Breast epithelium (tissue), 3 donors: ENCODE measurements at regions not wholly inside any gene's neighbourhood (a gene's known extent, or its start where the extent isn't known, plus 50 kb on each side); places are given as distances from the start of the nearest gene placed in this dataset.

Experiments used
- POLR2A ChIP-seq: fragments of 450-650 bp; IDR thresholded peaks from one replicate; pipeline ENCODE4 v1.6.1; 2016; ENCODE audit warnings: antibody characterized with exemption, mild to moderate bottlenecking, moderate library complexity
- POLR2AphosphoS5 ChIP-seq, 3 donors: sonication (generic); formaldehyde crosslinking; IDR thresholded peaks; one replicate each; pipeline ENCODE4 v1.6.1; 2017; ENCODE audit warnings: antibody characterized with exemption in 3 of 3
- TF ChIP-seq, protein P1 (sequence below), 3 donors: fragments of 450-650 bp; IDR thresholded peaks; one replicate each; pipeline ENCODE4 v1.5.1; 2016 to 2017; ENCODE audit warnings: antibody characterized with exemption in 3 of 3, mild to moderate bottlenecking in 3 of 3, moderate library complexity in 3 of 3

DNA sequence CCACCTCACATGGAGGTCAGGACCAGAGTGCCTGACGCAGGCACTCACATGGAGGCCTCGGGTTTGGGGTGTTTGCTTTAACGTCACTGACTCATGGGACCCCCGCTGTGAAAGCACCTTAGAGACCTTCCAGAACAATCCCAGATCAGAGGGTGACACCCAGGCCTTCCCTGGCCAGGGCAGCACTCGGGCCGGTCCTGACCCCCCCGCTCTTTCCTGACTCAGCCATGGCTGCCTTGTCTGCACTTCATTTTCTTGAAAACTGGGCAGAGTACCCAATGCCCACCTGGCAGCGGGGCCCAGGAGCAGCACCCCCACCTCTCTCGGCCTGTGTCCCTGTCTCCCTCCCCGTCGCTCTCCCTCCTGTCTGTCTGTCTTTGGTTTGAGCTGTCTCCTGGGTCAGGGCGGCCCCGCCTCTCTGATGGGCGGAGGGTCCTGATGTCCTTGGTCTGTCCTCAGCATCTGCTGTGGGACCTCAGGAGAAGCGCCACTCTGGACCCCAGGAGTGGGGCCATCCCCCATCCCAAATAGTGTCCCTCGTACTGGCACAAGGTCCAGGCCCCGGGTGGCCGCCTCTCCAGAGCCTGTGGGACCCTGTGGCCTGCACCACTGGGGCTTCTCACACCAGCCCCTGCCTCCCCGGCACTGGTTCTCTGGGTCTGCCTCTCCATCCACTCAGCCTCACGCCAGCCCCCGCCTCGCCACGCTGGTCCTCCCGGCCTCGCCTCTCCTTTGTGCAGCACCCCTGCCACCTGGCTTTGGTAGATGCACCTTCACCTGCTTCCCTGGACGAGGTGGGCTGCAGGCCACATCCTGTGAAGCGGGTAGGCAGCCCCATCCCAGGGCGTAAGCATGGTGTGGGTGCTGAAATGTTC, 55.9 kb upstream of the ZNF469 start:
- TF ChIP-seq, protein P1, sequence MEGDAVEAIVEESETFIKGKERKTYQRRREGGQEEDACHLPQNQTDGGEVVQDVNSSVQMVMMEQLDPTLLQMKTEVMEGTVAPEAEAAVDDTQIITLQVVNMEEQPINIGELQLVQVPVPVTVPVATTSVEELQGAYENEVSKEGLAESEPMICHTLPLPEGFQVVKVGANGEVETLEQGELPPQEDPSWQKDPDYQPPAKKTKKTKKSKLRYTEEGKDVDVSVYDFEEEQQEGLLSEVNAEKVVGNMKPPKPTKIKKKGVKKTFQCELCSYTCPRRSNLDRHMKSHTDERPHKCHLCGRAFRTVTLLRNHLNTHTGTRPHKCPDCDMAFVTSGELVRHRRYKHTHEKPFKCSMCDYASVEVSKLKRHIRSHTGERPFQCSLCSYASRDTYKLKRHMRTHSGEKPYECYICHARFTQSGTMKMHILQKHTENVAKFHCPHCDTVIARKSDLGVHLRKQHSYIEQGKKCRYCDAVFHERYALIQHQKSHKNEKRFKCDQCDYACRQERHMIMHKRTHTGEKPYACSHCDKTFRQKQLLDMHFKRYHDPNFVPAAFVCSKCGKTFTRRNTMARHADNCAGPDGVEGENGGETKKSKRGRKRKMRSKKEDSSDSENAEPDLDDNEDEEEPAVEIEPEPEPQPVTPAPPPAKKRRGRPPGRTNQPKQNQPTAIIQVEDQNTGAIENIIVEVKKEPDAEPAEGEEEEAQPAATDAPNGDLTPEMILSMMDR (IDR thresholded peaks at IDR 0.05), result no peak
- TF ChIP-seq POLR2A (no peak), POLR2AphosphoS5 (IDR thresholded peaks at IDR 0.05) (no peak)
